ENCODE measurements at regions not wholly inside any gene's neighbourhood (a gene's known extent, or its start where the extent isn't known, plus 50 kb on each side); places are given as distances from the start of the nearest gene placed in this dataset.
"Not testable (repeated sequence)": the region's sequence is repeated elsewhere in the genome, so short reads cannot be mapped to it uniquely, and the experiment has no call there.

DNA sequence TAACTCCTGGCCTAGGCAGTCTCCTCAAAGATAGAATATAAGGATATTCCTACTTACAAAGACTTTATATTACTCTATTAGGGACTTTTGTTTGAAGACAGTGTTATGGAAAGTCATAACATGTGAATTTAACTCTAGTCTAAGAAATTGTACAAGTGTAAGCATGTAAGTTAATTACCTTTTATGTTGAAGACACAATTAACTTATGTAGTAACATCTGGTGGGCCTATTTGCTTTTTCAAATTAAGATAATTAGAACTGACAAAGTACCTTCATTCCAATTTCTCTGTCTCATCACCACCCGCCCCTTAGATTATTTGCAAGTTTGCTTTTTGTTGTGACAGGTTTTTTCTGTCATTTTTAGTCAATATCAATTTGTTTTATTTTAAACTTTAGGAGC lies 126.0 kb upstream of the THSD7A start:
- no peak for TF ChIP-seq POLR2A (IDR thresholded peaks at IDR 0.05; ENCODE audit: low read depth, low read length)
- peak; percentile 50 for FAIRE-seq
- no peak for DNase-seq (ENCODE audit: insufficient read length, low spot score)

DNA sequence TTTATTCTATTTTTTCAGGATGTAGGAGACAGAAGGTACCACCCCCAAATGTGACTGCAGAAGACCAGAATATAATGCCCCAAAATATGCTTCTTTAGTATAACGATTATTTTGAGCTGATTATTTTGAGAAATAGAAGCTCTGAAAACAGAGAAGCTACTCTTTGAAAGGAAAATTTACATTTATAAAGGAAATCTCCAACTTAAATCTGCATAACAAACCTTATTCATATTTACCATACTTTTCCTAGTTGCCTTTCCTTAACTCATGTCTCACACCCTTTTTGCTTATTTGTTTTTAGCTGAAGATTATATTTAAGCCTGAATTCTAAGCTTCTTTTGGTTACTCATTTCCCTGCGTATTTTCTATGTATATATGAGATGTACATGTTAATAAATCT lies 127.1 kb upstream of the THSD7A start:
- no peak for DNase-seq (ENCODE audit: insufficient read length, low spot score)
- no peak for TF ChIP-seq POLR2A (IDR thresholded peaks at IDR 0.05; ENCODE audit: low read depth, low read length)
- no peak for FAIRE-seq

DNA sequence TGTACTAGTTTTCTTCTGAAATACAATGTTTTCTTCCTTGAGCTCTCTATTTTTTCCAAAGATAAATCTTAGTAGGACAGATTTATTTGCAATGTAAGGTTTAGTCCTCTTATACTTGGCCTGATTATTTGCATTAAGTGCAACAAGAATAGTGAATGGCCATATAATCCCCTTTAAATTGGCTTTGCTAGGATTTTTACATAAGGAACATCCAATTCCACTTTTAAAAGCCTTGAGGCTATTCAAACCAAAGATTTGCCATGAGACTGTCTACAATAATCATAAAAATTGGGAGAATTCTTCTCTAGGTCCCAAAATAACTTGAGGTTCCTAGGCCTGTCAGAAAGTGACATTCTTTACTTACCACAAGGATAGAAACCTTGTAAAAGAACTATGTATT lies 128.6 kb upstream of the THSD7A start:
- FAIRE-seq (peak; percentile 57), DNase-seq (ENCODE audit: insufficient read length, low spot score) (no peak)
- no peak for TF ChIP-seq POLR2A (IDR thresholded peaks at IDR 0.05; ENCODE audit: low read depth, low read length)

DNA sequence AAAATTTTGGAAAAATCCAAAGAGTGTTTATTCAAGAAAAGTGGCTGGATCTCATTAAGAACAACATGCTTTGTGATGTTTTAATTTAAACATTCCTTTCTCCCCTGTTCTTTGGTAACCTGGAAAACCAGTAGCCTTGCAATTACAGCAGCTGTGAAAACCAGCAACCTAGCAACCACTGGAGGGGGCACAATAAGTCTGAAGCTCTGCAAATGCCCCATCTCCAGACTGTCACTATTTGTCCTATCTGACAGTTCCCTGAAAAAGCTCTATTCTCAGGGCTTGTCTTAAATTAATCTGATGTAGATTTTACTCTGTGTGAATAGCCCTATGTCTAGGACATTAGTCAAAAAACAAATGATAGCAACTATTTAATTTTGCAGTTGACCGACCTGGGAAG lies 137.6 kb upstream of the THSD7A start:
- DNase-seq (ENCODE audit: insufficient read length, low spot score) (no peak), FAIRE-seq (no peak)
- TF ChIP-seq POLR2A (IDR thresholded peaks at IDR 0.05; ENCODE audit: low read depth, low read length): no peak

DNA sequence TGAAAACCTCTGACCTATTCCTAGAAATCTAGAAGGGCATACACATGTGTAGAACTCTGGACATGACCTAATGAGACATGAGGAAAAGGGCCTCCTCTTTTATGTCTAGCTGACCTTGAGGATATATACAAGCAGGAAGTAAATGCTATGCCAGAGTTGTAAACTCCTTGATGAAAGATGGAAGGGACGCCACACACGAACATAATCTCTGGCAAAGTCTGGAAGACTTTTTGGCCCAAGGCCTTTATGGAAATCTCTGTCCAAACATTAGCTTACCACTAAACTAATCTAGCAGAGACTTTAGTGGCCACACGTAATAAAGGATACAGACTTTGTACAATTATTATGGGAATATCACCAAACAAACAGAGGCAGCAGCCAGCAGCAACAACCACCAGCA lies 138.1 kb upstream of the THSD7A start:
- DNase-seq (ENCODE audit: insufficient read length, low spot score) (no peak), FAIRE-seq (peak; percentile 6)
- TF ChIP-seq POLR2A (IDR thresholded peaks at IDR 0.05; ENCODE audit: low read depth, low read length): no peak

DNA sequence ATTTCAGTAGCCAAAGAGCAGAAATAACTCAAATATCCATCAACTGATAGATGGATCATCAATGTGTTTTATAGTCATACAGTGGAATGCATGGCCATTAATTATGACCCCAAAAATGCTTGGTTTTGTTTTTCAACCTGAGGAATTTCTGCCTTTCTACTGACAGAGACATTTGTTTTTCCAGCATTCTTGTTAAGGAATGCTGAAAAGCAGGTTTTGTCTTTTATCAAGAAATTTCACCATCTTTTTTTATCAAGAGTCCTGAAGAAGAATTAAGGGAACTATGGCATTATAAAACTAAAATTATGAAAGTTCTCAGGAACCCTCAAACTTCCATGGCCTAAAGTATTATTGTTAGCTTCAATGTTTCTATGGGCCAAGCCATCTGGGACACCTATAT lies 153.4 kb upstream of the THSD7A start:
- DNase-seq (ENCODE audit: insufficient read length, low spot score) (no peak), FAIRE-seq (peak; percentile 23)
- TF ChIP-seq POLR2A (IDR thresholded peaks at IDR 0.05; ENCODE audit: low read depth, low read length): no peak

DNA sequence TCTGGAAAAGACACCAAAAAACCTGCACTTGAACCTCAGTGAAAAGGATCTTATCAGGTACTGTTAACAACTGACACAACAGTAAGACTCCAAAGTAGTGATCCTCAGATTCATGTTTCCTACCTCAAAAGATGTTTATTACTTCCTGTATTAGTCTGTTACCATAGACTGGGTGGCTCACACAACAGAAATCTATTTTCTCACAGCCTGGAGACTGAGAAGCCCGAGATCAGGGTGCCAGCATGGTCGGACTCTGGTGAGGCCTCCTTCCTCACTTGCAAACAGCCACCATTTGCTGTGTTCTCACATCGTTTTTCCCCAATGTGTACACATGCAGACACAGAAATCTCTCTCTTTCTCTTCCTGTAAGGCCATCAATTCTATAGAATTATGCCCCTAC lies 154.0 kb upstream of the THSD7A start:
- no peak for TF ChIP-seq POLR2A (IDR thresholded peaks at IDR 0.05; ENCODE audit: low read depth, low read length)
- DNase-seq (ENCODE audit: insufficient read length, low spot score): no peak
- FAIRE-seq: no peak

DNA sequence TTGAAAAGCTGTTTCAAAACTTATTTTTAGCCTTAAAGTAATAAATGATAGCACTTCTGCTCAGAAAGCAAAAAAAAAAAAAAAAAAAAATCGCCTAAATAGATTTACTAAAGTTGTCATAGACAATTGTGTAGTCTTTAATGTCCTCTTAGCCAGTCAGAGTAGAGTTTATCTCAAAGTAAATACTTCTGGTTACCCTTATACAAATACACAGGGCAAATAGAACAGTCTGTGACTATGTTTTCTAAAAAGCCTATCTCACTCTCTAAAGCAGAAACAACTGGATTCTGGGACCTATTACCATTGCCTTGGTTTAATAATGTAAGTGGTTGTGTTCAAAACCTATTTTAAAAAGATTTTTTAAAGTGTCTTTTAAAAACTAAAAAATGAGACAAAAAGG lies 156.2 kb upstream of the THSD7A start:
- TF ChIP-seq POLR2A (IDR thresholded peaks at IDR 0.05; ENCODE audit: low read depth, low read length): no peak
- DNase-seq (ENCODE audit: insufficient read length, low spot score): no peak
- FAIRE-seq: no peak

DNA sequence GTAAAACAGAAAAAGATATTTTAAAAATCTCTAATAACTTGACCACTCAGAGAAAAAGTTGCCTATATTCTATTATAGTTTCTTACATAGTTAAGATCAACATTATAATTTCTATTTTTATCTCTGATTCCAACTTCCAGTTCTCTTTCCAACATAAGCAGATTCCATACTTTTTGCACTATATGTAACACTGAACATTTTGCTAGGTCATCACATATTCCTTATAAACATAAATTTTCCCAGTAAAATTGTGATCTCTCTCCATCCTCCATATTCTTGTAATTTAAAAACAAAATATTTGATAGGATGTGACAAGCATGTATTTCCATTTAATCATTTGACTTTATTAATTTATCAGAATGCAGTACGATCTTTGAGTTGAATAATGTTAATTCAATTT lies 170.4 kb upstream of the THSD7A start:
- DNase-seq (ENCODE audit: insufficient read length, low spot score) (no peak), FAIRE-seq (no peak)
- no peak for TF ChIP-seq POLR2A (IDR thresholded peaks at IDR 0.05; ENCODE audit: low read depth, low read length)

DNA sequence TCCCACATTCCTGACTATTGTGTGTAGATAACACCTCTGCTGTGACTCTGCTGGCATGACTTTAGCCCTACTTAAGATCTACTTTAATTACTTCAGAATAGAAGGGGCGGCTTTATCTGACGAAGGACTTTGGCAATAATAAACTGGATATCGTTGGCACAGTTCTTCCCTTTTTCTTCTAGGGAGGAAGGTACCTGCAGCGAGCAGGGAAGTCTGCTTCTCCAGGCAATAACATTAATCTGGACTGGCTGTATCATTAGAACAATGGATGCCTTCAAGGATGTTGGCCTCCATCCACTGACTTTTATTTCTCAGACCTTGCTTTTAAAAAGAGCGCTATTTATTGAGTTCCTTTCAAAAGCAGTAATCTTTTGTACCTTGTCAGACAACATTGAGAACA lies 172.6 kb upstream of the THSD7A start:
- DNase-seq (ENCODE audit: insufficient read length, low spot score) (no peak), FAIRE-seq (no peak)

DNA sequence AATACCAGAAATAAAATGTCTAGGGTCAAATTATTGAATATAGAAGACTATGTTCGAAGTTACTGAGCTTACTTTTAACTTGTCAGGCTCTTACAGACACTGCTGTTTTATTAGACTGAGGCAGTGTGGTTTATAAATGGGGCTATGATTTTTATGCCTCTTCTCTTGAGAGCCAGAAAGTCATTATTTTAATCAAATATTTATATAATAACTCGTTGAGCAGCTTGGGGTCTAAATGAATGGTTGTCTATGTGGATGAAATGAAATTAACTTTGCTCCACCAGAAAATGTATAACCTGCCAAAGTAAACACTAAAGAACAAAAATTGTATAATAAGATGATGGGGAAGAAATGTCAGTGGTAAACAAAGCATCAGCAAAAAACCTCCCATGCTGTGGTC lies 175.6 kb upstream of the THSD7A start:
- DNase-seq (ENCODE audit: insufficient read length, low spot score): no peak
- TF ChIP-seq POLR2A (IDR thresholded peaks at IDR 0.05; ENCODE audit: low read depth, low read length): no peak
- FAIRE-seq: no peak

More for the DNA sequence above, 172.6 kb upstream of the THSD7A start:
- TF ChIP-seq POLR2A (IDR thresholded peaks at IDR 0.05; ENCODE audit: low read depth, low read length): no peak

DNA sequence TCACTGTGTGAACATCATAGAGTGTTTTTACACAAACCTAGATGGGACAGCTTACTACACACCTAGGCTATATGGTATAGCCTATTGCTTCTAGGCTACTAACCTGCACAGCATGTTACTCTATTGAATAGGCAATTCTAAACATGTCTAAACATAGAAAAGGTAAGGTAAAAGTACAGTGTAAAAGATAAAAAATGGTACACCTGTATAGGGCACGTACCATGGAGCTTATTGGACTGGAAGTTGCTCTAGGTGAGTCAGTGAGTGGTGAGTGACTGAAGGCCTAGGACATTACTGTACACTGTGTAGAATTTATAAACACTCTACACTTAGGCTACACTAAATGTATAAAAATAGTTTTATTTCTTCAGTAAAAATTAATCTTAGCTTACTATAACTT lies 182.0 kb upstream of the THSD7A start:
- FAIRE-seq (peak; percentile 20), DNase-seq (ENCODE audit: insufficient read length, low spot score) (no peak)
- no peak for TF ChIP-seq POLR2A (IDR thresholded peaks at IDR 0.05; ENCODE audit: low read depth, low read length)

DNA sequence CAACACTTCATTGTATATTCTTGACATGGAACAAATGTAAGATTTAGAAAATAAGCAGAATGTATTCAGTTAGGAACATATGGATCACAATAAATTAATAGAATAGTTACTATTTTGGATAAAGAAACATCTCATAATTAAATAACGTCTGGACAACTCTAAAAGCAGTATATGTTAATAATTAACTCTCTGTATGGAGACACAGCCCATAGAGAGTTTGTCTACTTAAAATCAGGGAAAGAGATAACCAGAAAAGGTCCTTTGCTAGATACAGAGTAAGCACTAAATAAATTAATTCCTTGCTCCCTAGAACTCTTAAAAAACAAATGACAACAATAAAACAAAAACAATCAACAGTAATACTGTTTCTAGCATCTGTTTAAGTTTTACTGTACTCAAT lies 184.4 kb upstream of the THSD7A start:
- DNase-seq (ENCODE audit: insufficient read length, low spot score) (no peak), FAIRE-seq (peak; percentile 50)
- TF ChIP-seq POLR2A (IDR thresholded peaks at IDR 0.05; ENCODE audit: low read depth, low read length): no peak

DNA sequence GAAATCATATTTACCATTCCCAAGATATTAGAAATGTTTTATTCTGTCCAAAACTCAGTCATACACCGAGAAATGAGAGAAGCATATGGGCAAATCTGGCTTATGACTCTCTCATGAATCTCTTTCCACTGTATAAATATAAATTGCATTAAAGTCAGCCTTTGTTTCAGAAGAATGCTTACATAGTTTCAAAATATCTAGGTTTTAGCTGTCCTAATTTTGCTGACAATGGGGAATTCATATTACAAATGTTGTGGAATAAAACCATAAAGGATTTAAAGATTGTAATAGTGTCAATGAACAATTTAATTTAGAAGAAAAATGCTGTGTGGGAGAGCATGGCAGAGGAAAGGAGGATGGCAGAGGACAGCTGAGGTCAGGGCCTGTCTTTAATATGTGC lies 185.0 kb upstream of the THSD7A start:
- FAIRE-seq (peak; percentile 45), DNase-seq (ENCODE audit: insufficient read length, low spot score) (no peak)
- no peak for TF ChIP-seq POLR2A (IDR thresholded peaks at IDR 0.05; ENCODE audit: low read depth, low read length)

DNA sequence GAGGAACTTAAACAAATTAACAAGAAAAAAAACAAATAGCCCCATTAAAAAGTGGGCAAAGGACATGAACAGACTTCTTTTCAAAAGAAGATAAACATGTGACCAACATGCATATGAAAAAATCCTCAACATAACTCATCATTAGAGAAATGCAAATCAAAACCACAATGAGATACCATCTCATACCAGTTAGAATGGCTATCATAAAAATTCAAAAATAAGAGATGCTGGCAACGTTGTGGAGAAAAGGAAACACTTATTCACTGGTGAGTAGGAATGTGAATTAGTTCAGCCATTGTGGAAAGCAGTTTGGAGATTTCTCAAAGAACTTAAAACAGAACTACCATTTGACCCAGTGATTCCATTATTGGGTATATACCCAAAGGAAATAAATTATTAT lies 189.1 kb upstream of the TMEM106B start:
- not testable (repeated sequence) for FAIRE-seq; DNase-seq (ENCODE audit: insufficient read length, low spot score)

DNA sequence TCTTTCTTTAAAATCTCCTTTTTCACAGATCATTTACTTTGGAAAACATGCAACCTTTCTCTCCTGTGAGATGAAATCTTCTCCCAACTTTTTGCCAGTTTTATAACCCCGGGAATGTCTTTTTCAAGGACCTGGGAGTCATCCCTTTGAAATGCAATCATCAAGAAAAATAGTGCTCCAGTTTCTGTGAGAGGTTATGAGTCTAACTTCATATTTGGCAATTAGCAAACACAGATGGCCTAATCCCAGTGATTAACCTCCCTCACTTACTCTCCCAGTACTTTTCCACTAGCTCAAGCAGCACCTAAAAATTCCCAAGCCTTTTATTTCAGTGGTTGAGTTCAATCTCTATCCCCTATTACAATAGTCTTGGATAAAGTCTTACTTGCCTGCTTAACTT lies 185.8 kb upstream of the TMEM106B start:
- no peak for TF ChIP-seq POLR2A (IDR thresholded peaks at IDR 0.05; ENCODE audit: low read depth, low read length)
- FAIRE-seq: peak; percentile 84
- no peak for DNase-seq (ENCODE audit: insufficient read length, low spot score)
